ENCODE measurements at regions not wholly inside any gene's neighbourhood (a gene's known extent, or its start where the extent isn't known, plus 50 kb on each side); places are given as distances from the start of the nearest gene placed in this dataset.

DNA sequence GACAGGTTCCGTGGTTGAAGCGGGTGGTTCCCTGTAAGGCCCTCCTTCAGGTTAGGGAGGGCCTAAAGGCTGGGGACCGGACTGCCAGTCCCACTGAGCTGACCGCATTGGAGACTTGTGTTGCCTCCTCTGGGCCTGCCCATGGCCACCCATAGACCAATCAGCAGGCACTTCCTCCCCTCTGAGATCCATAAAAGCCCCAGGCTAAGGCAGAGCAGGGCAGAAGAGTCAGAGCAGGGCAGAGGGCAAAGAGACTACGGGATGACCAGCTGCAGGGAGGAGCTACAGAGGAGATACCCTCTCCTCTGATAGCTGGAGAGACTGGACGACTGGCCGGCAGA is 537.4 kb downstream of the TENT5A start:
- no peaks in the 10 kb centered on the region for H3K27me3 ChIP-seq (ENCODE audit: low read depth, low read length)
- H4K20me1 ChIP-seq (ENCODE audit: insufficient read depth, low read length): no peaks in the 10 kb centered on the region
- H3K4me1 ChIP-seq (ENCODE audit: low read length): no peaks in the 10 kb centered on the region
- H3K27ac ChIP-seq (ENCODE audit: low read length): no peak overlapping the region
- H3K36me3 ChIP-seq (replicated peaks; ENCODE audit: low read depth, low read length): no peaks in the 10 kb centered on the region
- H2AFZ ChIP-seq (ENCODE audit: low read depth, low read length): no peak overlapping the region
- no peaks in the 10 kb centered on the region for H3K9me3 ChIP-seq (ENCODE audit: insufficient read depth, low read length)
- TF ChIP-seq EZH2phosphoT487 (IDR thresholded peaks at IDR 0.05; ENCODE audit: low read depth): no peak
- TF ChIP-seq, protein P1, sequence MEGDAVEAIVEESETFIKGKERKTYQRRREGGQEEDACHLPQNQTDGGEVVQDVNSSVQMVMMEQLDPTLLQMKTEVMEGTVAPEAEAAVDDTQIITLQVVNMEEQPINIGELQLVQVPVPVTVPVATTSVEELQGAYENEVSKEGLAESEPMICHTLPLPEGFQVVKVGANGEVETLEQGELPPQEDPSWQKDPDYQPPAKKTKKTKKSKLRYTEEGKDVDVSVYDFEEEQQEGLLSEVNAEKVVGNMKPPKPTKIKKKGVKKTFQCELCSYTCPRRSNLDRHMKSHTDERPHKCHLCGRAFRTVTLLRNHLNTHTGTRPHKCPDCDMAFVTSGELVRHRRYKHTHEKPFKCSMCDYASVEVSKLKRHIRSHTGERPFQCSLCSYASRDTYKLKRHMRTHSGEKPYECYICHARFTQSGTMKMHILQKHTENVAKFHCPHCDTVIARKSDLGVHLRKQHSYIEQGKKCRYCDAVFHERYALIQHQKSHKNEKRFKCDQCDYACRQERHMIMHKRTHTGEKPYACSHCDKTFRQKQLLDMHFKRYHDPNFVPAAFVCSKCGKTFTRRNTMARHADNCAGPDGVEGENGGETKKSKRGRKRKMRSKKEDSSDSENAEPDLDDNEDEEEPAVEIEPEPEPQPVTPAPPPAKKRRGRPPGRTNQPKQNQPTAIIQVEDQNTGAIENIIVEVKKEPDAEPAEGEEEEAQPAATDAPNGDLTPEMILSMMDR (IDR thresholded peaks at IDR 0.05; ENCODE audit: low read depth, low read length): no peak
- H3K9ac ChIP-seq (ENCODE audit: low read length): no peak overlapping the region
- H3K4me3 ChIP-seq (ENCODE audit: low read length): no peak overlapping the region
- H3K4me2 ChIP-seq (ENCODE audit: low read length): no peak overlapping the region
- H3K79me2 ChIP-seq (ENCODE audit: low read length): no peaks in the 10 kb centered on the region

GRCh38 chr6:81214414-81215091 is 537.9 kb downstream of the TENT5A start:
- H4K20me1 ChIP-seq (ENCODE audit: insufficient read depth, low read length): no peaks in the 10 kb centered on the region
- H3K4me1 ChIP-seq (ENCODE audit: low read length): no peaks in the 10 kb centered on the region
- TF ChIP-seq, protein P1 (IDR thresholded peaks at IDR 0.05; ENCODE audit: low read depth, low read length): no peak
- no peak for TF ChIP-seq EZH2phosphoT487 (IDR thresholded peaks at IDR 0.05; ENCODE audit: low read depth)
- H3K27ac ChIP-seq (ENCODE audit: low read length): no peak overlapping the region
- H3K27me3 ChIP-seq (ENCODE audit: low read depth, low read length): no peaks in the 10 kb centered on the region
- no peak overlapping the region for H3K4me3 ChIP-seq (ENCODE audit: low read length)
- no peak overlapping the region for H2AFZ ChIP-seq (ENCODE audit: low read depth, low read length)
- no peaks in the 10 kb centered on the region for H3K9me3 ChIP-seq (ENCODE audit: insufficient read depth, low read length)
- no peak overlapping the region for H3K9ac ChIP-seq (ENCODE audit: low read length)
- H3K79me2 ChIP-seq (ENCODE audit: low read length): no peaks in the 10 kb centered on the region
- H3K36me3 ChIP-seq (replicated peaks; ENCODE audit: low read depth, low read length): no peaks in the 10 kb centered on the region
- no peak overlapping the region for H3K4me2 ChIP-seq (ENCODE audit: low read length)

DNA sequence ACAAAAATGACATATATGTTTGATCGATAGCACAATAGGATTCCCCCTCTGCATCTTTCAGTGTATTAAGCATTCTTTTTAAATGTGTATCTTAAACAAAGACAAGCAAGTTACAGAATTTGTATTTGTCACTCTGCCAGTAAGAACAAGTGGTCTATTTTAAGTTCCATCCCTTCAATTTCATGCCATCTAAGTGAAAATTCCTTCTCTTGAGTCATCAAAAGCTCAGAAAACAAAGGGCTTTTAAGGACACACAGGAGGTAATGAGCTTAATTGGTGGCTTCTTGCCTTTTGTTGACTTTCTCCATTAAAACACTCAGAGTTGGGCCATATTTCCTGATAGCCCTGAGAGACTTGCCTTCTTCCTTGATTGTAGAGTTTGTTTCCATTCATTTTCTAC is 547.8 kb downstream of the TENT5A start:
- Histone ChIP-seq H3K27me3 (ENCODE audit: low read depth, low read length) (no peaks in the 10 kb centered on the region), H3K9ac (ENCODE audit: low read length) (no peak overlapping the region), H3K4me3 (ENCODE audit: low read length) (no peak overlapping the region), H3K4me2 (ENCODE audit: low read length) (no peak overlapping the region), H3K79me2 (ENCODE audit: low read length) (no peaks in the 10 kb centered on the region), H4K20me1 (ENCODE audit: insufficient read depth, low read length) (no peaks in the 10 kb centered on the region), H3K27ac (ENCODE audit: low read length) (no peak overlapping the region), H3K4me1 (ENCODE audit: low read length) (no peaks in the 10 kb centered on the region), H3K36me3 (replicated peaks; ENCODE audit: low read depth, low read length) (no peaks in the 10 kb centered on the region), H3K9me3 (ENCODE audit: insufficient read depth, low read length) (no peaks in the 10 kb centered on the region; the same call in 1 of the 2 replicates), H2AFZ (ENCODE audit: low read depth, low read length) (no peak overlapping the region)
- no peak for TF ChIP-seq EZH2phosphoT487 (IDR thresholded peaks at IDR 0.05; ENCODE audit: low read depth)
- TF ChIP-seq, protein P1 (IDR thresholded peaks at IDR 0.05; ENCODE audit: low read depth, low read length): no peak

GRCh38 chr6:81194374-81194773 is 558.1 kb downstream of the TENT5A start:
- H3K27me3 ChIP-seq (ENCODE audit: low read depth, low read length): no peaks in the 10 kb centered on the region
- H2AFZ ChIP-seq (ENCODE audit: low read depth, low read length): no peak overlapping the region
- no peaks in the 10 kb centered on the region for H3K36me3 ChIP-seq (replicated peaks; ENCODE audit: low read depth, low read length)
- no peaks in the 10 kb centered on the region for H3K79me2 ChIP-seq (ENCODE audit: low read length)
- H3K9ac ChIP-seq (ENCODE audit: low read length): no peak overlapping the region
- H3K4me3 ChIP-seq (ENCODE audit: low read length): no peak overlapping the region
- no peaks in the 10 kb centered on the region for H4K20me1 ChIP-seq (ENCODE audit: insufficient read depth, low read length)
- TF ChIP-seq, protein P1 (IDR thresholded peaks at IDR 0.05; ENCODE audit: low read depth, low read length): no peak
- no peak for TF ChIP-seq EZH2phosphoT487 (IDR thresholded peaks at IDR 0.05; ENCODE audit: low read depth)
- H3K4me1 ChIP-seq (ENCODE audit: low read length): no peaks in the 10 kb centered on the region
- no peak overlapping the region for H3K4me2 ChIP-seq (ENCODE audit: low read length)
- no peaks in the 10 kb centered on the region for H3K9me3 ChIP-seq (ENCODE audit: insufficient read depth, low read length)
- no peak overlapping the region for H3K27ac ChIP-seq (ENCODE audit: low read length)
